HG03039 (cell line): ENCODE measurements at regions not wholly inside any gene's neighbourhood (a gene's known extent, or its start where the extent isn't known, plus 50 kb on each side); places are given as distances from the start of the nearest gene placed in this dataset.

ENCODE experiments used
- ATAC-seq: cut with Tn5 transposase; IDR thresholded peaks from one replicate; pipeline ENCODE4 v1.9.1; 2021; ENCODE audit warnings: mild to moderate bottlenecking, moderate library complexity; ENCODE audit not compliant: unreplicated experiment

DNA sequence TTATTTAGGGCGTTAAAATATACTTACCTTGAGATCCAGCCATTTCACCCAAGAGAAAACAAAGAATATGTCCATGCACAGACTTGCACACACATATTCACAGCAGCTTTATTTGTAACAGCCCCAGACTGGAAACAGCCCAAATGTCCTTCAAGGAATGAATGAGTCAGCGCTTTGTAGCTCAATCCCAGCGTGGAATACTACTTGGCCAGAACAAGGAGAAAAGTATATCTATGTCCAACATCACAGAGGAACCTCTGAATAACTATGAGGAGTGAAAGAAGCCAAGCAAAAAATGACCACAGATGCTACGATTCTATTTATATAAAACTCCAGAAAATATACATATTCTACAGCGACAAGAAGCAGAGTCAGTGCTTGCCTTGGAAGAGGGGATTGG, 158.3 kb downstream of the ENGASE start:
- ATAC-seq: no peak

GRCh38 chr17:79231766-79232287, 157.2 kb downstream of the ENGASE start:
- ATAC-seq: no peak

GRCh38 chr17:79230576-79230975, 156.0 kb downstream of the ENGASE start:
- no peak for ATAC-seq

- ATAC-seq: no peak
Measured at GRCh38 chr17:79226037-79226436, 151.4 kb downstream of the ENGASE start.

GRCh38 chr17:79224903-79225302, 150.3 kb downstream of the ENGASE start:
- no peak for ATAC-seq

- ATAC-seq: no peak
Measured at GRCh38 chr17:79224476-79224875, 149.9 kb downstream of the ENGASE start.

DNA sequence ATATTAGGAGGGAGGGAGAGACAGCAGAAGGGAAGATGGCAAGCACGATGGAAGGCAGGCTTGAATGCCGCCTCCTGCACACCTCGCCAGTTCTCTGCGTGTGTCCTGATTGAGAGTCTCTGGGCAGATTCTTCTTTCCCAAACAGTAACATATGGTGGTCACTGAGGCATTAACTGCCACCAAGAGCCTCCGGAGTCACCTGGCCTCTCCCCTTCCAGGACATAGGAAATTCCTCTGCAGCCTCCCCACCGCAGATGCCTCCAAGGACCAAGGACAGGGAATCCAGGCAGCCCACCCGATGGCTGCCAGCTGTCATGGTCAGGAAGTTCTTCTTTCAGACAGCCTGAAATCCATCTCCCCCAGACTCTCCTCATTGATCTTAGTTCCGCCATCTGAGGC, 149.3 kb downstream of the ENGASE start:
- ATAC-seq: no peak

DNA sequence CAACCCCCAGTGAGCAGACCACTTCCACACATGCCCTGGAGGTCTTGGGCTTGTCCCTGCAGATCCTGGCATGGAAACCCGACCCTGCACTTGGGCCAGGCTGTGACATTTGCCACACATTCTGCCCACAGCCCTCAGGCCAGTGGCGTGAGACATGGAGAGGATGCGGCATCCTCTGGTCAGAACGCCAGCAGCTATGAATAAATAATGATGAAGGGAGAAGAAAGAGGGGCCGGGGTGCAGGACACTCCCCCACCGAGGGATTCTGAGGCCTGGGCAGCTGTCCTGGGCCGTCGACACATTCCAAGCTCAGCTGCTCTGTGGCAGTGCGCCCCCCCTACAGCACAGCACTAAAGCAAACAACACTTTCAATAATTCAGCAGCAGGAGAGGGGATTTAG, 148.8 kb downstream of the ENGASE start:
- ATAC-seq: no peak

- ATAC-seq: no peak
Measured at GRCh38 chr17:79221597-79221996, 147.0 kb downstream of the ENGASE start.

GRCh38 chr17:79220713-79221291, 146.2 kb downstream of the ENGASE start:
- no peak for ATAC-seq

GRCh38 chr17:79220201-79220712, 145.6 kb downstream of the ENGASE start:
- no peak for ATAC-seq

DNA sequence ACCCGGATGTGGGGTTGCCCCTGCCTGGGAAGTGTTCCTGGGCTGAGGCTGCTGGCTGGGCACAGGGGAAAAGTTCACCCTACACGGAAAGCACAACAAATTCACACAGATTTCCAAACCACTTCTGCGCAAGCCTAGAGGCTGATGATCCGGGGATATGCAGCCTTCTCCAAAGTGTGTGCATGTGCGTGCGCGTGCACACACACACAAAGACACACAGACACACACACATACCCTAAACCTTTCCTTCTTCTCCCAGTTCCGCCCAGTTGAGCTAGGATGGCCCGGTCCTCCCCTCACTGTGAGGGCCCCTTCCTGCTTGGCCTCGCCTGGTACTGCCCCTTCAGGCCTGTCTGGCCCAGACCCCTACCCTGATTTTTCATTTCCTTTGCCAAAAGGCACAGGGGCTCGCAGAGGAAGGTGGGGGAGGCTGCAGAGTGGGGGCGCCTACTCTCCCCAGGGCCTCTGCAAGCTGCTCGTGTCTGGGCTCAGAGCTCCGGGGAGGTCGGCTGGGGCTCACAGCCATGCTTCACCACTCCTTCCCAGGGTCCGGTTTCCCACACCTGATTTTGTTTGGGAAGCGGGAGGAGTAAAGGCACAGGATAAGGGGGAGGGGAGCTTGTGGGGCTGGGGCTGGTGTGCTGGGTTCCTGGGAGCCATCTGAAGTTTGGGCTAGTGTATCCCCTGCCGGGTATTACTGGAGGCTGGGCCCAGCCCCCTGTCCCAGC, 144.7 kb downstream of the ENGASE start:
- no peak for ATAC-seq

DNA sequence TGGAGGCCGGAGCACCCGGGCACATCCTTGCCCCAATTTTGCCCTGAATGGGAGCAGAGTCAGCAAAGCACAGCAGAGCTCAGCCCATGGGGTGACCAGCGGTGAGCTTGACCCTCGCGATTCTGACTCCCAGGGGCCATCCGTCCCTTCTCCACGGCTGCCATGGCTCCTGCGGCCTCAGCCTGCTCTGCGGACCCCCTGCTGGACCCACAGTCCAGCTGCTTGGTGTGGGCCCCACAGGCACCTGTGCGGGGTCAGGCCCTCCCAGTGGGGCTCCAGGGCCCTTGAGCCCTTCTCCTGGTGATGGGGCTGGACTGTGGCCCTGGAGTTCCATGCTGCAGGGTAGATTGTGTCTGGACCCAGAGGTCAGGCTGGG, 144.2 kb downstream of the ENGASE start:
- no peak for ATAC-seq

DNA sequence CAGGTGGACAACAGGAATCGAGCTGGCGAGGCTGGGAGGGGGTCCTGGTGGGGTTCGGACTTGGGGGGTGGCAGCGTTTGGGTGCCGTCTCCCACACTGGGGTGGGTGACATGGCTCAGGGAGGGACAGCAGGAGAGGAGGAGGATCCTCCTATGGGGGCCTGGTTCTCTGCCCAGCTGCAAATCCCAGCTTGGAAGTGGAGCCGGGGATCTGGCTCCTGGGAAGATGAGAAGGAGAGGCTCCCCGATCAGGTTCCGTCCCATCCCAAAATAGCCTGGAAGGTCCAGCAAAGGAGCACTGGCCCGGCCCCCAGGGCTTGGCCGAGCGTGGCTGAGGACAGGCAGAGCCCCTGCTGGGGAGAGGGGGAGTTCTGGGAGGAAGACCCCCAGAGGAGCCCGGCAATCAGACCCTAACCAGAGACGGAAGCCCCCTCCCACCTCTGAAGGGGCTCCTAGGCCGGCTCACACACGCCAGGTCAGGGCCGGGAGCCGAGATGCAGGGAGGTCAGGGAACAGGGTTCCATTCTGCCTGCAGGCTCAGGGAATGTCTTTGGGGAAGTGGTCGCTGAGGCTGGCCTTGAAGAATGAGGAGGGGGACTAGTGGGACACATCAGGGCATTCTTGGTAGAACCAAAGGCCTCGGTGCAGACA, 143.7 kb downstream of the ENGASE start:
- ATAC-seq: no peak

DNA sequence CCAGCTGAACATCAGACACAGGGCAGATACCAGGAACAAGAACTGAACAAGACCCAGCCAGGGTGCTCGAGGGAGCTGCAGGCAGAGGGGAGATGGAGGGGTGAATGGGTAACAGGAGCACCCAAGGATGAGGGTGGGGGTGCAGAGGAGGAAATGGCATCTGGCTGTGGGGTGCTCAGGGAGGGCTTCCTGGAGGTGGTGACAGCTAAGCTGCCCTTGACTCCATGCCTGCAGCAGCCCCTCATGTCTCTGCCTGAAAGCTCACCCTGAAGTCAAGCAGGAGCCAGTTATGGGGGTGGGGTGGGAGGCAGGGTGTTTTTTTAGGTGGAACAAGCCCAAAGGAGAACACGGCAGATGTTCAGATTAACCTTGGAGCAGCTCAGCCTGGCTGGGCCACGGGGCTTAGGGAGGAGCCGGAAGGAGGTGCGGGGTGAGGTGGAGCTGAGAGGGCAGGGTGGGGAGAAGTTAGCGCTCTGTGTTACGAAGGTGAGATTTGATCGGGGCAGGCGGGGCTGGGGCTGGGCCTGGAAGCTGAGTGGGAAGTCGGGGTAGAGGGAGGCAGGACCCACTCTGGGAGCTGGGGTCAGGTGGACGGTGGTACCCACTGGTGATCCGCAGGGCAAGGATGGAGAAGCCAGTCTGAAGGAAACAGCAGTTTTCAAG, 143.0 kb downstream of the ENGASE start:
- no peak for ATAC-seq

GRCh38 chr17:79216826-79217225, 142.2 kb downstream of the ENGASE start:
- ATAC-seq: no peak

- ATAC-seq: no peak
Measured at GRCh38 chr17:79216391-79216790, 141.8 kb downstream of the ENGASE start.

GRCh38 chr17:79215631-79216030, 141.0 kb downstream of the ENGASE start:
- ATAC-seq: no peak

- ATAC-seq: no peak
Measured at GRCh38 chr17:79214940-79215604, 140.4 kb downstream of the ENGASE start.

GRCh38 chr17:79214459-79214858, 139.8 kb downstream of the ENGASE start:
- no peak for ATAC-seq

- ATAC-seq: no peak
Measured at GRCh38 chr17:79213305-79213704, 138.7 kb downstream of the ENGASE start.
